Progenitor cell of endocrine pancreas (in vitro differentiated cells): ENCODE measurements at regions not wholly inside any gene's neighbourhood (a gene's known extent, or its start where the extent isn't known, plus 50 kb on each side); places are given as distances from the start of the nearest gene placed in this dataset.
"Not testable (repeated sequence)": the region's sequence is repeated elsewhere in the genome, so short reads cannot be mapped to it uniquely, and the experiment has no call there.

Source experiments
- DNase-seq: peaks from one replicate; pipeline ENCODE4 v3.0.0; 2021; ENCODE audit warnings: low spot score; ENCODE audit not compliant: unreplicated experiment
- H3K27ac Mint-ChIP-seq: 2 replicates; pipeline ENCODE4 v1.8.0; 2021; ENCODE audit warnings: mild to moderate bottlenecking, moderate library complexity, mixed read lengths
- H3K27me3 Mint-ChIP-seq: 2 replicates; pipeline ENCODE4 v1.8.0; 2021; ENCODE audit warnings: mixed read lengths
- H3K36me3 Mint-ChIP-seq: 2 replicates; pipeline ENCODE4 v1.8.0; 2022; ENCODE audit warnings: mixed read lengths; ENCODE audit not compliant: insufficient read depth
- H3K4me1 Mint-ChIP-seq: 2 replicates; pipeline ENCODE4 v1.8.0; 2021; ENCODE audit warnings: low read depth, mixed read lengths
- H3K4me3 Mint-ChIP-seq: 2 replicates; pipeline ENCODE4 v1.8.0; 2021; ENCODE audit warnings: low read depth, mild to moderate bottlenecking, moderate library complexity, mixed read lengths
- H3K9me3 Mint-ChIP-seq: 2 replicates; pipeline ENCODE4 v1.8.0; 2021; ENCODE audit warnings: low read depth, mixed read lengths
- CTCF ChIP-seq: fragments of 200-600 bp; sonication (generic); IDR thresholded peaks from one replicate; pipeline ENCODE4 v1.5.0; 2021; ENCODE audit warnings: antibody characterized with exemption, mild to moderate bottlenecking; ENCODE audit not compliant: unreplicated experiment

- Mint-ChIP-seq H3K27me3 (no peaks in the 10 kb centered on the region), H3K36me3 (no peaks in the 10 kb centered on the region), H3K9me3 (peaks cover 5% of the 10 kb centered on the region), H3K4me1 (peaks cover 4% of the 10 kb centered on the region), H3K27ac (no peak overlapping the region), H3K4me3 (no peak overlapping the region)
- DNase-seq = no peak
- no peak for TF ChIP-seq CTCF
These were observed 362.4 kb upstream of the HTR2C start for GRCh38 chrX:114221445-114221844.

GRCh38 chrX:114210879-114211278 is 373.0 kb upstream of the HTR2C start:
- DNase-seq = no peak
- Mint-ChIP-seq H3K27ac (no peak overlapping the region), H3K4me3 (no peak overlapping the region), H3K27me3 (no peaks in the 10 kb centered on the region), H3K9me3 (no peaks in the 10 kb centered on the region), H3K4me1 (no peaks in the 10 kb centered on the region), H3K36me3 (no peaks in the 10 kb centered on the region)
- no peak for TF ChIP-seq CTCF

GRCh38 chrX:114201622-114202021 is 382.3 kb upstream of the HTR2C start:
- Mint-ChIP-seq H3K27me3 (no peaks in the 10 kb centered on the region), H3K4me3 (no peak overlapping the region), H3K9me3 (peaks cover 9% of the 10 kb centered on the region), H3K4me1 (peaks cover 2% of the 10 kb centered on the region), H3K36me3 (no peaks in the 10 kb centered on the region), H3K27ac (no peak overlapping the region)
- no peak for TF ChIP-seq CTCF
- no peak for DNase-seq

GRCh38 chrX:114181195-114181594 is 402.7 kb upstream of the HTR2C start:
- Mint-ChIP-seq H3K9me3 (peaks cover 12% of the 10 kb centered on the region), H3K4me1 (peaks cover 15% of the 10 kb centered on the region), H3K4me3 (no peak overlapping the region), H3K36me3 (peaks cover 3% of the 10 kb centered on the region), H3K27ac (no peak overlapping the region), H3K27me3 (no peaks in the 10 kb centered on the region)
- no peak for DNase-seq
- no peak for TF ChIP-seq CTCF

GRCh38 chrX:114178126-114178525 is 405.8 kb upstream of the HTR2C start:
- DNase-seq = no peak
- peaks cover 21% of the 10 kb centered on the region for H3K4me1 Mint-ChIP-seq
- H3K36me3 Mint-ChIP-seq = no peaks in the 10 kb centered on the region
- no peaks in the 10 kb centered on the region for H3K27me3 Mint-ChIP-seq
- H3K4me3 Mint-ChIP-seq = no peak overlapping the region
- no peaks in the 10 kb centered on the region for H3K9me3 Mint-ChIP-seq
- TF ChIP-seq CTCF = no peak
- no peak overlapping the region for H3K27ac Mint-ChIP-seq

GRCh38 chrX:114167276-114167675 is 416.6 kb upstream of the HTR2C start:
- H3K9me3 Mint-ChIP-seq = peaks cover 18% of the 10 kb centered on the region
- H3K4me1 Mint-ChIP-seq, H3K4me3 Mint-ChIP-seq, H3K36me3 Mint-ChIP-seq, H3K27ac Mint-ChIP-seq, DNase-seq, H3K27me3 Mint-ChIP-seq: not testable (repeated sequence)
